T-helper 2 cell treated with Interferon-gamma antibody and Interleukin-4, amounts not matched to agents 5 μg/mL and 100 μg/mL, for 36 hours (primary cell): ENCODE measurements at regions not wholly inside any gene's neighbourhood (a gene's known extent, or its start where the extent isn't known, plus 50 kb on each side); places are given as distances from the start of the nearest gene placed in this dataset.

Experiments used
- DNase-seq: peaks from one replicate; pipeline ENCODE4 v3.0.0; 2021; ENCODE audit warnings: low spot score
- H3K27ac Mint-ChIP-seq: one replicate; pipeline ENCODE4 v1.8.0; 2021; ENCODE audit warnings: mild to moderate bottlenecking, mixed read lengths
- H3K27me3 Mint-ChIP-seq: one replicate; pipeline ENCODE4 v1.8.0; 2021; ENCODE audit warnings: low read depth, mixed read lengths
- H3K36me3 Mint-ChIP-seq: one replicate; pipeline ENCODE4 v1.8.0; 2021; ENCODE audit warnings: low read depth, mixed read lengths
- H3K4me1 Mint-ChIP-seq: one replicate; pipeline ENCODE4 v1.8.0; 2021; ENCODE audit warnings: low read depth, mixed read lengths
- H3K4me3 Mint-ChIP-seq: one replicate; pipeline ENCODE4 v1.8.0; 2022; ENCODE audit warnings: mild to moderate bottlenecking, moderate library complexity, mixed read lengths
- H3K9me3 Mint-ChIP-seq: one replicate; pipeline ENCODE4 v1.8.0; 2021; ENCODE audit warnings: mixed read lengths

DNA sequence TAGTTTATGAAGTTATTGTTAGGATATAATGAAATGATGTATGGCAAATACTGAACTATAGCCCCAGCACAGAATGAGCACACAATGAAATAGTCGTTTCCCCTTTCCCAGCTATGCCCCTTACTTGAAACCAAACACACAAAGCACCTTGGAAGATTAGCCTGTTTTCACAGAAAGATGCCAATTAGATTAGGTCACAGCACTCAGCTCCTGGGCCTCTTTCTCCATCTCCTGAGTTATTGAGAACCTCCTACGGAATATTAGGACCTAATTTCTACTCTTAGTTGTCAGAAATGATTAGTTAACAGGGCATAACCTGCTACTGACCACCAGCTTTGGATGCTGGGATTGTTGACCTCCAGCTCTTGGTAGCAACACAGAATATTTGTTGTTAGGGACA is 269.4 kb upstream of the ROPN1 start:
- no peak for DNase-seq
- no peaks in the 10 kb centered on the region for H3K9me3 Mint-ChIP-seq
- H3K27ac Mint-ChIP-seq, result no peak overlapping the region
- H3K4me1 Mint-ChIP-seq, result no peaks in the 10 kb centered on the region
- H3K4me3 Mint-ChIP-seq, result no peak overlapping the region
- H3K27me3 Mint-ChIP-seq, result no peaks in the 10 kb centered on the region
- H3K36me3 Mint-ChIP-seq, result no peaks in the 10 kb centered on the region

DNA sequence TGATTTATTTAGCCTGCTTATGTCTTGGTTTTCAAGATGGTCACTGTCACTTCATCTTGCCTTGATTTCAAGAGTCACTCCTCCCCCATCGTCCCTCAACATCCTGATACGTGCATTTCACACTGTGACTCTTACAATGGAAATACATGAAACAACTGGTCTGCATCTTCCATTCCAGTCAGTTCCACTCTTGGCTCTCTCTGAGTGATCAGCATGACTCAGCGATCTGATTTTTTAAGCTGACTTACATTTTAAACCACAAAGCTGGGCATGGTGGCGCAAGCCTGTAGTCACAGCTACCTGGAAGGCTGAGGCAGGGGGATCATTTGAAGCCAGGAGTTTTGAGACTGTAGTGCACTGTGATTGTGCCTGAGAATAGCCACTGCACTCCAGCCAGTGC is 271.2 kb upstream of the ROPN1 start:
- H3K4me1 Mint-ChIP-seq, result no peaks in the 10 kb centered on the region
- H3K27ac Mint-ChIP-seq, result no peak overlapping the region
- H3K4me3 Mint-ChIP-seq, result no peak overlapping the region
- no peaks in the 10 kb centered on the region for H3K36me3 Mint-ChIP-seq
- no peaks in the 10 kb centered on the region for H3K27me3 Mint-ChIP-seq
- no peak for DNase-seq
- H3K9me3 Mint-ChIP-seq, result no peaks in the 10 kb centered on the region

DNA sequence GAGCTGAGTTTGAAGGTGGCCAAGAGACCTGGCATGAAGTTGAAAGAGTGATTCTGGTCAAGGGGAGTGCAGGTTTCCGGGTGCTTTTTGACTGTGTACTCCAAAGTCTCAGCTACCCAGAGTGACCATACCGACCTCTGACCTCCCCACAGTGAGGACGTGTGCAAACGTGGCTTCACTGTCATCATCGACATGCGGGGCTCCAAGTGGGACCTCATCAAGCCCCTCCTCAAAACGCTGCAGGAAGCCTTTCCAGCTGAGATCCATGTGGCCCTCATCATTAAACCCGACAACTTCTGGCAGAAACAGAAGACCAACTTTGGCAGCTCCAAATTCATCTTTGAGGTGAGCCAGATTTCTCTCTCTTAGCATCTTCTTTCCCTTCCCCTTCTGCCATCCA is 272.4 kb upstream of the ROPN1 start:
- no peaks in the 10 kb centered on the region for H3K36me3 Mint-ChIP-seq
- H3K9me3 Mint-ChIP-seq, result no peaks in the 10 kb centered on the region
- H3K27ac Mint-ChIP-seq, result no peak overlapping the region
- H3K27me3 Mint-ChIP-seq, result no peaks in the 10 kb centered on the region
- DNase-seq, result no peak
- no peak overlapping the region for H3K4me3 Mint-ChIP-seq
- H3K4me1 Mint-ChIP-seq, result no peaks in the 10 kb centered on the region

DNA sequence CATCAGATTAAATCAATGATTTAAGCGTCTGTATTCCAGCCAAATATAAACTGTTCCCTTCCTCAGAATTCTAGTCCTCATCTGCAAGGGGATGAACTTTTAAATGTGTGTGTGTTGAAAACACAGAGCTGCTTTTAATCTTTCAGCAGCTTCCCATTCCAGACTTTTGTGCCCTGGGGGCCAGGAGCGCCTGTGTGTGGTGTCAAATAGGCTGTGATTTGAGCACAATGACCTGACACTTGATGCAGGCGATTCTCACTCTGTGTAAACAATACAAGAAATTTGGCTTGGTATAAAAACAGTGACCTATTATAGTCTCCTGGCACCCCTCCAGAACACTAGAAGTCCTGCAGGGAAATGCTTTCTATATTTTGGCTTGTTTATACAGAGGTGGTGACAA is 274.6 kb upstream of the ROPN1 start:
- Mint-ChIP-seq H3K4me3 (no peak overlapping the region), H3K4me1 (no peaks in the 10 kb centered on the region), H3K27me3 (no peaks in the 10 kb centered on the region), H3K36me3 (no peaks in the 10 kb centered on the region), H3K9me3 (no peaks in the 10 kb centered on the region), H3K27ac (no peak overlapping the region)
- no peak for DNase-seq

DNA sequence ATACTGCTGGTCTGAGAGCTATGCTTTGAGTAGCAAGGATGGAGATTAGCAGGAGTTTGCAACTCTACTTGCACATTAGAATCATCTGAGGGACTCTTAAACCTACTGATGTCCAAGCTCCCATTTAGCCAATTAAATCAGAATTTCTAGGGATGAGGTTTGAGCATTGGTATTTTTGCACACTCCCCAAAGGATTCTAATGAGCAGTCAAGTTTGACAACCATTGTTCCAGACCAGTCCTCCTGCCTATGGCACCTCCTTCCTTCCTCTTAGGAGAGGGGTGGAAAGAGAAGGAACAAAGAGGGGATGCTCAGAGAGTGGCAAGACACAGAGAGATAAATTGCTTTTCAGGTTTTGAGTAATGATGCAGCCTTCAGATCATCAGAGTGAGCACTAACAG is 275.5 kb upstream of the ROPN1 start:
- H3K27ac Mint-ChIP-seq, result no peak overlapping the region
- no peaks in the 10 kb centered on the region for H3K9me3 Mint-ChIP-seq
- no peaks in the 10 kb centered on the region for H3K36me3 Mint-ChIP-seq
- no peak for DNase-seq
- no peaks in the 10 kb centered on the region for H3K4me1 Mint-ChIP-seq
- no peak overlapping the region for H3K4me3 Mint-ChIP-seq
- no peaks in the 10 kb centered on the region for H3K27me3 Mint-ChIP-seq

DNA sequence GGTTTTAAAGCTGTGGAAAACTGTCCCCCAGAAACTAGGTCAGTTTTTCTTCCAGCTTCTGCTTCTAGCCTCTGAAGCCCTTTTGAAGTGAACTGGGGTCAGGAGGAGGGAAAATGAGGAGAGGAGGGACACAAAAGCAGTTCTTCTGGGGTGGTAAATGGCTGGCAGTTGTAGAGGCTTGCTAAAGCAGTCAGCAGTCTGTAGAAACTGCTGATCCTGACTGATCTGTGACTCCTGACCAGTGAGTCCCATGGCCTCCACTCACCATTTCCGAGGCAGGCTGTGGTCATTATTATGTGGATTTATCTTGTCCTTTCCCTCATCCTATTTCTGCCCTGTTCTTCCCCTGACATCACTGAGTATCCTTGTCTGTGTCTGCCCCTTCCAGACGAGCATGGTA is 276.4 kb upstream of the ROPN1 start:
- no peaks in the 10 kb centered on the region for H3K36me3 Mint-ChIP-seq
- DNase-seq, result no peak
- no peaks in the 10 kb centered on the region for H3K27me3 Mint-ChIP-seq
- H3K27ac Mint-ChIP-seq, result no peak overlapping the region
- H3K4me1 Mint-ChIP-seq, result no peaks in the 10 kb centered on the region
- no peaks in the 10 kb centered on the region for H3K9me3 Mint-ChIP-seq
- H3K4me3 Mint-ChIP-seq, result no peak overlapping the region

DNA sequence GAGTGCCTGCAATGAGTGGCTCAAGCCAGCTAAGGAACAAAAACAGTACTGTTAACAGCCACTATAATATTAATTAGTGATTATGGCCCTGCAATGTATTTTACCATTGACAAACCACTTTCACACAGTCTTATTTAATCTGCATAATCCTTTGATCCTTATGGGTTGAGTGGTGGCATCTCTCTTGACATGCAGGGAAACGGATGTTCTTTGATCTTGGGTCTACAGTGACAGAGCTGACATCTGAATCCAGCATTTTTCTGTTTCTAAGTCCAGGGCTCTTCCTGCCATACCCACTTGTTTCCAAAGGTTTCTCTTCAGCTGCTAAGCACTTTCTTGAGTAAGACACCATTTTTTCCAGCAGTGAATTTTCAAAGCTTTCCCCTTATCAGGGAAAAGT is 277.7 kb upstream of the ROPN1 start:
- no peaks in the 10 kb centered on the region for H3K36me3 Mint-ChIP-seq
- no peak overlapping the region for H3K27ac Mint-ChIP-seq
- no peaks in the 10 kb centered on the region for H3K27me3 Mint-ChIP-seq
- H3K4me3 Mint-ChIP-seq, result no peak overlapping the region
- H3K4me1 Mint-ChIP-seq, result no peaks in the 10 kb centered on the region
- no peaks in the 10 kb centered on the region for H3K9me3 Mint-ChIP-seq
- no peak for DNase-seq

DNA sequence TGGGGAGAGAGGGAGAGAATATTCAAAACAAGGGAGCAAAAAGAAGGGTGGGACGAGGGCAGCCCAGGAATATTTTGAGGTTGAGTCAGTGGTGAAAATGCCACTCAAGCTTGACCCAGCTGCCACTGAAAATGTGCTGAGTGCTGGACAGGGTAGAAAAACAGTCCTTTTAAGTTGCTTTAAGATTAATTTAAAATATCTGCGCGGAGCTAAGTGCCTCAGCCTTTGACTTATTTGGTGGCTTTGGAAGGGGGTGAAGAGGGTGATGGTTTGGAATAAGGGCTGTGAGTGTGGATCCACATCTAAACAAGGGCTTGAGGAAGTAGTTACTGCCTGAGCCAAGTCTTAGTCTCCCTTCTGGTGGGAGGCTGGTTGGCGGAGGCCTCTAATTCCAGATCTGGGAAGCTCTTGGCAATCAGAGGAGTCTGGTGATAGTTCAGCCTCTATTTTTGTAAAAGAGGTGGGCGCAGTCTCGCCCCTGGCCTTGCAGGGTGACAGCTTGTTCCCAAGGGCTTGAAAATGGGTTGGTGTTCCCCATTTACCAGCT is 280.8 kb upstream of the ROPN1 start:
- Mint-ChIP-seq H3K4me1 (no peaks in the 10 kb centered on the region), H3K9me3 (no peaks in the 10 kb centered on the region), H3K4me3 (no peak overlapping the region), H3K36me3 (no peaks in the 10 kb centered on the region), H3K27ac (no peak overlapping the region), H3K27me3 (no peaks in the 10 kb centered on the region)
- DNase-seq, result no peak

DNA sequence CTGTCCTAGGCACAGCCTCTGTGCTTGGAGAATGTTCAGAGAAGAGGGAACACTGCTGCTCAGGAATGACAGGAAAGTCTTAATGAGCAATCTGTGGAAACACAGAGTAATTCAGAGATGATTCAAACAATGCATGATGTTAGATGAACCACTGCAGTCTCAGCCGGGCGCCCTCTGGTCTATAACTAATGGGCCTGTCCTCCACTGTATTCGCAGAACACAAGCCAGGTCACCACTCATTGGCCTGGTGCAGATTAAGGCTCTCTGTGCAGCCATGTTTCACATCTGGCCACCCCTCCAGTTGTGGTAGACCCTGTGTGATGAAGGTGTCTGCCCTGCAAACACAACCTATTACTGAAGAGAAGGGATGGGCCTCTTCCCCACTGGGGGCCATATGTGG is 281.7 kb upstream of the ROPN1 start:
- Mint-ChIP-seq H3K36me3 (no peaks in the 10 kb centered on the region), H3K4me1 (no peaks in the 10 kb centered on the region)

DNA sequence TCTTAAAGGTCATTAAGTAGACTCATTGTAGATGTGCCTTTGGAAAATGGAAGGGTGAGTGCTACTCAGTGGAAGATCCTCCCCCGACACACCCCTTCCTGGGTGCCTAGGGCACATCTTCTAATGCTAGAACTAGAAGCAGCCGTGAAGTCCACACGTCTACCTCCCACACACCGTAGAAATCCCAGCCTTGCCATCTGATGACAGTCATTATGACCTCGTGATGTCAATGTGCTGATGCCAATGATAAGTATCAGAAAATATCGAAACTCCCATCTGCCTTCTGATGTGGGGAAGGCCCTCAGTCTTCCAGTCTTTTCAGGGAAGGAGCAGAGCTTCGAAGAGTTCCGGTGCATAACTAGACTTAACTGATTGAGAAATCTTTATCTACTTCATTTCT is 282.1 kb upstream of the ROPN1 start:
- H3K27ac Mint-ChIP-seq, result no peak overlapping the region
- no peaks in the 10 kb centered on the region for H3K9me3 Mint-ChIP-seq
- no peaks in the 10 kb centered on the region for H3K36me3 Mint-ChIP-seq
- no peak overlapping the region for H3K4me3 Mint-ChIP-seq
- no peaks in the 10 kb centered on the region for H3K4me1 Mint-ChIP-seq
- H3K27me3 Mint-ChIP-seq, result no peaks in the 10 kb centered on the region
- no peak for DNase-seq

More for the DNA sequence above, 281.7 kb upstream of the ROPN1 start:
- Mint-ChIP-seq H3K27me3 (no peaks in the 10 kb centered on the region), H3K9me3 (no peaks in the 10 kb centered on the region), H3K27ac (no peak overlapping the region), H3K4me3 (no peak overlapping the region)
- no peak for DNase-seq

DNA sequence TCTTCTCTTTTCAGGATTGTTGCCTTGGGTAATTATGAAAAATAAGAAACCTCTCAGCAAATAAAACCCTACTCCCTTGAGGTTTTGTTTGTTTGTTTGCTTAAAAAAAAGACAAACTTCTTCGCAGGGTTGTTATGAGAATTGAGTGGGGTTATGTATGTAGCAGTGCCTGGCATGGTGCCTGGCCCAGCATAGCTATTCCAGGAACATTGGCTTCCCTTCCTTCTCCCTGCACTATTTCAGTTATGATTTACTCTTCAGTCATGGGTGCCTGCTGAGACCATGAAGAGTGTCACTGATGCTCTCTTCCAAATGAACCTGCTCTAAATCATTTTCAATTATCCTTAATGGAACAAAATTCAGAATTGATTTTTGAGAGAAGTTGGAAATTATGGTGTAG is 283.5 kb upstream of the ROPN1 start:
- no peaks in the 10 kb centered on the region for H3K4me1 Mint-ChIP-seq
- H3K4me3 Mint-ChIP-seq, result no peak overlapping the region
- no peaks in the 10 kb centered on the region for H3K9me3 Mint-ChIP-seq
- no peaks in the 10 kb centered on the region for H3K36me3 Mint-ChIP-seq
- no peaks in the 10 kb centered on the region for H3K27me3 Mint-ChIP-seq
- no peak for DNase-seq
- H3K27ac Mint-ChIP-seq, result no peak overlapping the region

DNA sequence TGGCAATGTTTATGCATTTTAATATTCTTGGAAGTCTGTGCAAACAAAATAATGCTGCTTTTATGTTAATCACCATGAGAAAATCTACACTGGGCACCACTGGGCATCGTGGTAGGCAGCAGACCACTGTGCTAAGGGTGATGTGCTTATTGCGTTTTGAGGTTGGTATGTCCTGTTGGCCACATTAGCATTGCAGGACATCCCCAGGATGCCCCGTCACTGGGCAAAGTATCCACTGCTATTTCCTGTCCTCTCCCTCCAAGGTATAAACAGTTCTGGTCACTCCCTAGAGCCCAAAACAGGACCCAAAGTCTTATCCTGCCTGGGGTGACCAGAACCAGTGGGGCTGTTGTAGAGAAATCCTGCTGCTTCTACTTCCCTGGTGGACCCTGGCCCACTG is 284.2 kb upstream of the ROPN1 start:
- Mint-ChIP-seq H3K27me3 (no peaks in the 10 kb centered on the region), H3K4me1 (no peaks in the 10 kb centered on the region), H3K4me3 (no peak overlapping the region), H3K27ac (no peak overlapping the region), H3K9me3 (no peaks in the 10 kb centered on the region), H3K36me3 (no peaks in the 10 kb centered on the region)
- DNase-seq, result no peak

DNA sequence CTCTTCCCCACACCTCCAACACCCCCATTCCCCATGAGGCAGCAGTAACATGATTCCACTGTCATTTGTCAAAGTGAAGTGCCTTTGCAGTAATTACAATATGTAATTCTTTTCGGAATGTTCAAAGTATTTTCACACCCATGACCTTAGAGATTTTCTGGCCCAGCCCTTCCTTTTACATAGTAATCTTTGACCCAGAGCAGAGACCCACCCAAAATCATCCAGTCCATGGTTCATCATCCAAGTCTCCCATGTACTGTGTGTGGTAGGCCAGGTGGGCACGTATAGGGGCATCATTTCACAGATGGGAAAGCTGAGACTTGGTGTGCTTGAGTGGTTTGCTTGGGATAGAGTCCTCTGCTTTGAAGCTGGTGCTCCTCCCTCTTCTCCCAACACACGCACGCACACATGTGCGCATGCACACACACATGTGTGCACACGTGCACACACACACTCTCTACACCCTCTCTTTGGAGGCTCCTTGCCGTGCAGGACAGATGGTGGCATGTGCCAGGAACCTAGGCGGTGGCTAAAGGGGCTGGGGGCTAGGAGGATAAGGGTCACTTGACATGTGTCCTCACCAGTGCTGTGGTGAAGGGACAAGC is 284.7 kb upstream of the ROPN1 start:
- Mint-ChIP-seq H3K27ac (no peak overlapping the region), H3K27me3 (no peaks in the 10 kb centered on the region), H3K9me3 (no peaks in the 10 kb centered on the region), H3K4me1 (no peaks in the 10 kb centered on the region), H3K36me3 (no peaks in the 10 kb centered on the region), H3K4me3 (no peak overlapping the region)
- DNase-seq, result no peak

DNA sequence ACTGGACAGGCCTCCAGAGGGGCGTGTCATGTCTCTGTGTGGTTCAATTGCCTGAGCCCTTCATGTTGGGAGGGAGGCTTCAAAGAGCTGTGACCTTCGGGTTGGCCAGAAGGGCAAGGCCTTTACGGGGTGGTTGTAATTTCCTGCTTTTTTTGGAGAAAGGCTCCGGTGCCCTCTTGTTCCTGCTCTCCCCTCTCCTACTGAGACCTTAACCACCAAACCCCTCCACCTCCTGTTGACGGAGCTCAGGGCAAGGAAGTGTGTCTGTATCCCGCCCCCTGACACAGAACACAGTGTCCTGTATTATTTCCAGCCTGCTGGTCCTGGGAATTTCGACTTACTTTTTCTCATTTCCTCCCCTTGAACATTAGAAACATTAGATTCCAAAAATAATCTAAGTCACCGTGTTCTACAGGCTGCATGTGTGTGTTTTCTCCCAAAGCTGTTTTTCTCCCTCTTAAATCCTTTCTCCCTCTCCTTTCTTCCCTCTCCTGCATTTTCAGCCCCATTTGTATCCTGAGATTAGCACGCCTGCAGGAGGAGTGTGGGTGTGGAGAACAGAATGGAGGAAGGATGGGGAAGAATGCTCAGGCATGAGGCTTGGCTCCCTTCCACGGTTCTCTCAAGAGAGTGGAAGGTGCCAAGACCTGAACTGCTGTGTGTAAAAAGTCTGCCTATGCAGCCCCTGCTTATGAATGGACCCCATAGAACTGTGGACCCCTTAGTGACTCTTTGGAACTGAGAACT is 285.4 kb upstream of the ROPN1 start:
- no peaks in the 10 kb centered on the region for H3K27me3 Mint-ChIP-seq
- DNase-seq, result no peak
- H3K9me3 Mint-ChIP-seq, result no peaks in the 10 kb centered on the region
- no peaks in the 10 kb centered on the region for H3K36me3 Mint-ChIP-seq
- no peak overlapping the region for H3K27ac Mint-ChIP-seq
- no peaks in the 10 kb centered on the region for H3K4me1 Mint-ChIP-seq
- no peak overlapping the region for H3K4me3 Mint-ChIP-seq
